GM19328 (cell line): ENCODE measurements at regions not wholly inside any gene's neighbourhood (a gene's known extent, or its start where the extent isn't known, plus 50 kb on each side); places are given as distances from the start of the nearest gene placed in this dataset.
"Not testable (repeated sequence)": the region's sequence is repeated elsewhere in the genome, so short reads cannot be mapped to it uniquely, and the experiment has no call there.

Experiments
- ATAC-seq: cut with Tn5 transposase; IDR thresholded peaks from one replicate; pipeline ENCODE4 v1.9.1; 2021; ENCODE audit warnings: mild to moderate bottlenecking, moderate library complexity; ENCODE audit not compliant: unreplicated experiment

- not testable (repeated sequence) for ATAC-seq
These were observed 982.9 kb downstream of the TAF11L14 start for GRCh38 chr5:18617191-18617590.

- no peak for ATAC-seq
These were observed 996.3 kb downstream of the TAF11L14 start for GRCh38 chr5:18630458-18631045.

- no peak for ATAC-seq
These were observed 1018.4 kb downstream of the TAF11L14 start for GRCh38 chr5:18652404-18653215.

GRCh38 chr5:18653216-18653752 is 1019.0 kb downstream of the TAF11L14 start:
- ATAC-seq: no peak

GRCh38 chr5:18660511-18660910 is 1026.3 kb downstream of the TAF11L14 start:
- ATAC-seq: no peak

- no peak for ATAC-seq
These were observed 1028.0 kb downstream of the TAF11L14 start for GRCh38 chr5:18662231-18662630.

- not testable (repeated sequence) for ATAC-seq
These were observed 1040.0 kb downstream of the TAF11L14 start for GRCh38 chr5:18674212-18674611.

GRCh38 chr5:18675041-18675440 is 1040.8 kb downstream of the TAF11L14 start:
- ATAC-seq: no peak

GRCh38 chr5:18686253-18686652 is 1052.0 kb downstream of the TAF11L14 start:
- ATAC-seq: no peak

- ATAC-seq: no peak
These were observed 1053.2 kb downstream of the TAF11L14 start for GRCh38 chr5:18687429-18687828.

GRCh38 chr5:18699681-18700080 is 1065.4 kb downstream of the TAF11L14 start:
- ATAC-seq: no peak

- no peak for ATAC-seq
These were observed 1068.6 kb downstream of the TAF11L14 start for GRCh38 chr5:18702821-18703220.

GRCh38 chr5:18712936-18713485 is 1078.8 kb downstream of the TAF11L14 start:
- ATAC-seq: no peak

GRCh38 chr5:18720002-18720401 is 1085.7 kb downstream of the TAF11L14 start:
- ATAC-seq: no peak

- ATAC-seq: no peak
These were observed 1098.6 kb downstream of the TAF11L14 start for GRCh38 chr5:18732556-18733479.

- no peak for ATAC-seq
These were observed 1101.8 kb downstream of the TAF11L14 start for GRCh38 chr5:18736051-18736398.

- not testable (repeated sequence) for ATAC-seq
These were observed 1102.5 kb downstream of the TAF11L14 start for GRCh38 chr5:18736736-18737135.

GRCh38 chr5:18740301-18740700 is 1106.0 kb downstream of the TAF11L14 start:
- ATAC-seq: no peak

- ATAC-seq: no peak
These were observed 1108.6 kb downstream of the TAF11L14 start for GRCh38 chr5:18742830-18743229.

- ATAC-seq: peak; percentile 7
These were observed 1110.2 kb downstream of the TAF11L14 start for GRCh38 chr5:18744441-18744840.
